ENCODE measurements at regions not wholly inside any gene's neighbourhood (a gene's known extent, or its start where the extent isn't known, plus 50 kb on each side); places are given as distances from the start of the nearest gene placed in this dataset.

DNA sequence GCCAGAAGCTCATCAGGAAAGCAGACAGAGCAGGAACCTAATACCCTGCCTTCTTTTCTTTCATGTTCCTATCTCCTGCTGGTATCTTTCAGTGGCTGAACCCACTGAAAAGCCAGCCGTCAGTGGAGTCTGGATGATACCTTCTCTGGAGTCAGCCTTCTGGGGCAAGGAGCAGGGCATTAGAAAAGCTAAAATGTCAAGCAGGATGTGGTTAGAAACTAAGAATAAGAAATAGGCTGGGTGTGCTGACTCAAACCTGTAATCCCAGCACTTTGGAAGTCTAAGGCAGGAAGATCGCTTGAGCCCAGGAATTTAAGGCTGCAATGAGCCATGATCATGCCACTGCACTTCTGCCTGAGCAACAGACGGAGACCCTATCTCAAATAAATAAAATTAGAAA is 642.0 kb upstream of the FSHR start:
- TF ChIP-seq, protein P1, sequence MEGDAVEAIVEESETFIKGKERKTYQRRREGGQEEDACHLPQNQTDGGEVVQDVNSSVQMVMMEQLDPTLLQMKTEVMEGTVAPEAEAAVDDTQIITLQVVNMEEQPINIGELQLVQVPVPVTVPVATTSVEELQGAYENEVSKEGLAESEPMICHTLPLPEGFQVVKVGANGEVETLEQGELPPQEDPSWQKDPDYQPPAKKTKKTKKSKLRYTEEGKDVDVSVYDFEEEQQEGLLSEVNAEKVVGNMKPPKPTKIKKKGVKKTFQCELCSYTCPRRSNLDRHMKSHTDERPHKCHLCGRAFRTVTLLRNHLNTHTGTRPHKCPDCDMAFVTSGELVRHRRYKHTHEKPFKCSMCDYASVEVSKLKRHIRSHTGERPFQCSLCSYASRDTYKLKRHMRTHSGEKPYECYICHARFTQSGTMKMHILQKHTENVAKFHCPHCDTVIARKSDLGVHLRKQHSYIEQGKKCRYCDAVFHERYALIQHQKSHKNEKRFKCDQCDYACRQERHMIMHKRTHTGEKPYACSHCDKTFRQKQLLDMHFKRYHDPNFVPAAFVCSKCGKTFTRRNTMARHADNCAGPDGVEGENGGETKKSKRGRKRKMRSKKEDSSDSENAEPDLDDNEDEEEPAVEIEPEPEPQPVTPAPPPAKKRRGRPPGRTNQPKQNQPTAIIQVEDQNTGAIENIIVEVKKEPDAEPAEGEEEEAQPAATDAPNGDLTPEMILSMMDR (IDR thresholded peaks at IDR 0.05; ENCODE audit: insufficient read depth, low read depth, low read length): no peak
- no peak for TF ChIP-seq EZH2 (IDR thresholded peaks at IDR 0.05; ENCODE audit: insufficient read depth, low read length)
